HEK293 (cell line): ENCODE measurements at regions not wholly inside any gene's neighbourhood (a gene's known extent, or its start where the extent isn't known, plus 50 kb on each side); places are given as distances from the start of the nearest gene placed in this dataset.

Experiments
- SP3 ChIP-seq: fragments of 450-650 bp; formaldehyde crosslinking; IDR thresholded peaks from 2 replicates; pipeline ENCODE4 v1.5.1; 2016; ENCODE audit warnings: missing biosample characterization, missing genetic modification characterization
- TRIM28 ChIP-seq: IDR thresholded peaks from 2 replicates; pipeline ENCODE4 v1.6.1; 2011; ENCODE audit warnings: low read length, control low read depth, borderline replicate concordance
- YY1 ChIP-seq: fragments of 450-650 bp; formaldehyde crosslinking; IDR thresholded peaks from 2 replicates; pipeline ENCODE4 v1.5.1; 2018; ENCODE audit warnings: missing biosample characterization, missing genetic modification characterization
- ZFP3 ChIP-seq: fragments of 450-650 bp; formaldehyde crosslinking; IDR thresholded peaks from 2 replicates; pipeline ENCODE4 v1.5.1; 2016; ENCODE audit warnings: low read depth, missing biosample characterization, missing genetic modification characterization
- ZNF394 ChIP-seq: fragments of 450-650 bp; formaldehyde crosslinking; IDR thresholded peaks from 2 replicates; pipeline ENCODE4 v1.5.1; 2016; ENCODE audit warnings: missing biosample characterization, missing genetic modification characterization, mild to moderate bottlenecking, moderate library complexity, borderline replicate concordance
- ZNF404 ChIP-seq: fragments of 450-650 bp; formaldehyde crosslinking; IDR thresholded peaks from 2 replicates; pipeline ENCODE4 v1.5.1; 2017; ENCODE audit warnings: missing biosample characterization, missing genetic modification characterization
- ZNF521 ChIP-seq: fragments of 450-650 bp; formaldehyde crosslinking; IDR thresholded peaks from 2 replicates; pipeline ENCODE4 v1.5.1; 2017; ENCODE audit warnings: missing biosample characterization, mild to moderate bottlenecking, missing genetic modification characterization
- ZNF548 ChIP-seq: fragments of 450-650 bp; formaldehyde crosslinking; IDR thresholded peaks from 2 replicates; pipeline ENCODE4 v1.5.1; 2016; ENCODE audit warnings: missing biosample characterization, missing genetic modification characterization
- TF ChIP-seq, protein P1 (sequence below): fragments of 450-650 bp; formaldehyde crosslinking; IDR thresholded peaks from 2 replicates; pipeline ENCODE4 v1.5.1; 2016; ENCODE audit warnings: missing biosample characterization, missing genetic modification characterization
- TF ChIP-seq, protein P2 (sequence below): fragments of 450-650 bp; formaldehyde crosslinking; conservative IDR thresholded peaks from 2 replicates; pipeline ENCODE4 v1.5.1; 2016; ENCODE audit warnings: low read depth, missing biosample characterization, missing genetic modification characterization
- TF ChIP-seq, protein P3 (sequence below): fragments of 450-650 bp; formaldehyde crosslinking; IDR thresholded peaks from 2 replicates; pipeline ENCODE4 v1.5.1; 2016; ENCODE audit warnings: missing biosample characterization, missing genetic modification characterization

DNA sequence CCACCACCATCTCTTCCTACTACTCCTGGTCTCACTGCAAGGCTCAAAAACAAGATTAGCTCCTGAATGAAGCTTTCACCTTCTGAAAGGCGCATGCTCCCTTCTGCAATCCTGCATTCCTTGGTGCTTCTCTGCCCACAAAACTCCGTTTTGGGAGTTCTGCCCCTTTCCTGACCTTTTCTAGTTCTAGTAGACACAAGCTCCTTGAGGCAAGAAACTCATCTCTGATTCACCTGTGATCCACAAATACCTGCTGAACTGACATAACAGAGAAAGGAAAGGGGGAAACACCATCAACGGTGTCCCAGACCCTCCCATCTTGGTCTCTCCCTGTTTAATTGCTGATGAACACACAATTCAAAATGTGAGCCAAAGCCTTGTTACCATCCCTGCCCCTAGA lies 64.0 kb upstream of the EGR2 start:
- TF ChIP-seq ZNF521 (tag by site-specific recombination) (no peak), ZNF404 (tag by site-specific recombination) (no peak), ZNF548 (tag by site-specific recombination) (no peak), ZNF394 (no peak), TRIM28 (no peak), SP3 (tag by site-specific recombination) (no peak), YY1 (no peak), ZFP3 (tag by site-specific recombination) (no peak)
- TF ChIP-seq, protein P1, sequence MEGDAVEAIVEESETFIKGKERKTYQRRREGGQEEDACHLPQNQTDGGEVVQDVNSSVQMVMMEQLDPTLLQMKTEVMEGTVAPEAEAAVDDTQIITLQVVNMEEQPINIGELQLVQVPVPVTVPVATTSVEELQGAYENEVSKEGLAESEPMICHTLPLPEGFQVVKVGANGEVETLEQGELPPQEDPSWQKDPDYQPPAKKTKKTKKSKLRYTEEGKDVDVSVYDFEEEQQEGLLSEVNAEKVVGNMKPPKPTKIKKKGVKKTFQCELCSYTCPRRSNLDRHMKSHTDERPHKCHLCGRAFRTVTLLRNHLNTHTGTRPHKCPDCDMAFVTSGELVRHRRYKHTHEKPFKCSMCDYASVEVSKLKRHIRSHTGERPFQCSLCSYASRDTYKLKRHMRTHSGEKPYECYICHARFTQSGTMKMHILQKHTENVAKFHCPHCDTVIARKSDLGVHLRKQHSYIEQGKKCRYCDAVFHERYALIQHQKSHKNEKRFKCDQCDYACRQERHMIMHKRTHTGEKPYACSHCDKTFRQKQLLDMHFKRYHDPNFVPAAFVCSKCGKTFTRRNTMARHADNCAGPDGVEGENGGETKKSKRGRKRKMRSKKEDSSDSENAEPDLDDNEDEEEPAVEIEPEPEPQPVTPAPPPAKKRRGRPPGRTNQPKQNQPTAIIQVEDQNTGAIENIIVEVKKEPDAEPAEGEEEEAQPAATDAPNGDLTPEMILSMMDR (tag by site-specific recombination), result no peak
- TF ChIP-seq, protein P2, sequence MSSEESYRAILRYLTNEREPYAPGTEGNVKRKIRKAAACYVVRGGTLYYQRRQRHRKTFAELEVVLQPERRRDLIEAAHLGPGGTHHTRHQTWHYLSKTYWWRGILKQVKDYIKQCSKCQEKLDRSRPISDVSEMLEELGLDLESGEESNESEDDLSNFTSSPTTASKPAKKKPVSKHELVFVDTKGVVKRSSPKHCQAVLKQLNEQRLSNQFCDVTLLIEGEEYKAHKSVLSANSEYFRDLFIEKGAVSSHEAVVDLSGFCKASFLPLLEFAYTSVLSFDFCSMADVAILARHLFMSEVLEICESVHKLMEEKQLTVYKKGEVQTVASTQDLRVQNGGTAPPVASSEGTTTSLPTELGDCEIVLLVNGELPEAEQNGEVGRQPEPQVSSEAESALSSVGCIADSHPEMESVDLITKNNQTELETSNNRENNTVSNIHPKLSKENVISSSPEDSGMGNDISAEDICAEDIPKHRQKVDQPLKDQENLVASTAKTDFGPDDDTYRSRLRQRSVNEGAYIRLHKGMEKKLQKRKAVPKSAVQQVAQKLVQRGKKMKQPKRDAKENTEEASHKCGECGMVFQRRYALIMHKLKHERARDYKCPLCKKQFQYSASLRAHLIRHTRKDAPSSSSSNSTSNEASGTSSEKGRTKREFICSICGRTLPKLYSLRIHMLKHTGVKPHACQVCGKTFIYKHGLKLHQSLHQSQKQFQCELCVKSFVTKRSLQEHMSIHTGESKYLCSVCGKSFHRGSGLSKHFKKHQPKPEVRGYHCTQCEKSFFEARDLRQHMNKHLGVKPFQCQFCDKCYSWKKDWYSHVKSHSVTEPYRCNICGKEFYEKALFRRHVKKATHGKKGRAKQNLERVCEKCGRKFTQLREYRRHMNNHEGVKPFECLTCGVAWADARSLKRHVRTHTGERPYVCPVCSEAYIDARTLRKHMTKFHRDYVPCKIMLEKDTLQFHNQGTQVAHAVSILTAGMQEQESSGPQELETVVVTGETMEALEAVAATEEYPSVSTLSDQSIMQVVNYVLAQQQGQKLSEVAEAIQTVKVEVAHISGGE, result no peak
- TF ChIP-seq, protein P3, sequence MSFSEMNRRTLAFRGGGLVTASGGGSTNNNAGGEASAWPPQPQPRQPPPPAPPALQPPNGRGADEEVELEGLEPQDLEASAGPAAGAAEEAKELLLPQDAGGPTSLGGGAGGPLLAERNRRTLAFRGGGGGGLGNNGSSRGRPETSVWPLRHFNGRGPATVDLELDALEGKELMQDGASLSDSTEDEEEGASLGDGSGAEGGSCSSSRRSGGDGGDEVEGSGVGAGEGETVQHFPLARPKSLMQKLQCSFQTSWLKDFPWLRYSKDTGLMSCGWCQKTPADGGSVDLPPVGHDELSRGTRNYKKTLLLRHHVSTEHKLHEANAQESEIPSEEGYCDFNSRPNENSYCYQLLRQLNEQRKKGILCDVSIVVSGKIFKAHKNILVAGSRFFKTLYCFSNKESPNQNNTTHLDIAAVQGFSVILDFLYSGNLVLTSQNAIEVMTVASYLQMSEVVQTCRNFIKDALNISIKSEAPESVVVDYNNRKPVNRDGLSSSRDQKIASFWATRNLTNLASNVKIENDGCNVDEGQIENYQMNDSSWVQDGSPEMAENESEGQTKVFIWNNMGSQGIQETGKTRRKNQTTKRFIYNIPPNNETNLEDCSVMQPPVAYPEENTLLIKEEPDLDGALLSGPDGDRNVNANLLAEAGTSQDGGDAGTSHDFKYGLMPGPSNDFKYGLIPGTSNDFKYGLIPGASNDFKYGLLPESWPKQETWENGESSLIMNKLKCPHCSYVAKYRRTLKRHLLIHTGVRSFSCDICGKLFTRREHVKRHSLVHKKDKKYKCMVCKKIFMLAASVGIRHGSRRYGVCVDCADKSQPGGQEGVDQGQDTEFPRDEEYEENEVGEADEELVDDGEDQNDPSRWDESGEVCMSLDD, result no peak
